GM18498 (cell line): ENCODE measurements at regions not wholly inside any gene's neighbourhood (a gene's known extent, or its start where the extent isn't known, plus 50 kb on each side); places are given as distances from the start of the nearest gene placed in this dataset.

ENCODE experiments used
- ATAC-seq: cut with Tn5 transposase; IDR thresholded peaks from one replicate; pipeline ENCODE4 v1.9.1; 2021; ENCODE audit warnings: mild to moderate bottlenecking, moderate library complexity; ENCODE audit not compliant: unreplicated experiment

DNA sequence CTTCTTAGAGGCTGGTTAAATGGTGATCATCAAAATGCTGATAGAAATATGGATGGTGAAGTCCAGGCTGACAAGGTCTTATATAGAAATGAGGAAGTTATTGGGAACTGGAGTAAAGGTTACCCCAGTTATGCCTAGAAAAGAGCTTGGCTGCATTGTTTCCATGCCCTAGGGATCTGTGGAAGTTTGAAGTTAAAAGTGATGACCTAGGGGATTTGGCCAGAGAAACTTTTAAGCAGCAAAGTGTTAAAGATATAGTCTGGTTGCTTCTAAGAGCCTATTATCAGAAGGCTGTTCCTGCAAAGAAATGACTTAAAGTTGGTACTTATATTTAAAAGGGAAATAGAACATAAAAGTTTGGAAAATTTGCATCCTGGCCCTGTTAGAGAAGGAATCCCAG is 200.3 kb downstream of the ICE1 start:
- no peak for ATAC-seq

DNA sequence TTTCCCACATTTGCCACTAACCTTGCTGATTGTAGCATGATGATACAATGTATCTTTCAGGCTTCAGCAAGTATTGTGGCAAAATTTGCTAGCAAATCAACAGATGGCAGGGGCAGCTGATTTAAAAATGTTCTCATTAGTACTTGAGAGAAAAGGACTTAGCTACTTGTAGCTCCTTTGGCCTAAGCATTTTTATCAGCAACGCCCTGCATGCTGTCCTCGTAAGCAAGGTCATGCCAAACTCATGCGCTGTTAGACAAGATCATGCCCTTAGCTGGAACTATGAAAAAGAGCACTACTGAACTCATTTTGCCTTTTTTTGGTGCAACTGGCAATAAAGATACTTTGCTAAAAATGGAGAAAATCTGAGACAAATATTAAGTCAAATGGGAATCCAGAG is 197.1 kb downstream of the ICE1 start:
- no peak for ATAC-seq

DNA sequence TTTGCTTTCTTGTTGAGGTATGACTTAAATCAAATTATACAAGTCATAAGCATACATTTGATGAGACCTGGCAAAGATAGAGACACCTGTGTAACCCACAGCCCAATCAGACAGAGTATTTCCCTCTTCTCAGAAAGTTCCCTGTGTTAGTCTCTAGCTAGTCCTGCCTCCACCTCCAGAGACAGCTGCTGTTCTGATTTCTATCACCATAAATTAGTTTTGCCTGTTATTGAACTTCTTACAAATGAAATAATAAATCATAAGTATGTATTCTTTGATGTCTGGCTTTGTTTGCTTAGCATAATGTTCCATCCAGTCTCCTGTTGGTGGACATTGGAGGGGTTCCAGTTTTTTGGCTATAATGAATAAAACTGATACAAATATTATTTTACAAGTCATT is 194.5 kb downstream of the ICE1 start:
- ATAC-seq, result no peak

DNA sequence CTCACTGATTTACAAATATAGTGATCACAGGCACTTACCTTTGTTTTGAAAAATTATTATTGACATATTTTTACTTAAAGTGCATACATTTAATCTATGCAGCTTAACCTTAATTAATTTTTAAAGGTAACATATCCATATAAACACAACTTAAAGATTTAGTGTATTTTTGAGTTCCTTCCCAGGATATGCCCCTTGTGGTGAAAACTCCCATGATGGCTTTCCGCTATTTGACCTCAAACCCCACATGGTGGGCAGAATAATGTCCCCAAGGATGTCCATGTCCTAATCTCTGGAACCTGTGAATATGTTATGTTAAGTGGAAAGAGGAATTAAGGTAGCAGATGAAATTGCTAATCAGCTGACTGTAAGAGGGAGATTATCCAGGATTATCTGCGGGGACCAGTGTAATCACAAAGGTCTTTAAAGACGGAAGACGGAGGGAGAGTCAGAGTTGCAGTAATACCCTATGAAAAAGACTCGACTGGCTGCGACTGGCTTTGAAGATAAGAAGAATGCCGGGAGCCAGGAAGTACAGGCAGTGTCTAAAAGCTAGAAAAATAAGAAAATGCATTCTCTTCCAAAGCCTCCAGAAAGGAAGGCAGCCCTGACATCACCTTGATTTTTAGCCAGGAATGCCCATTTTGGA is 193.9 kb downstream of the ICE1 start:
- ATAC-seq, result no peak

DNA sequence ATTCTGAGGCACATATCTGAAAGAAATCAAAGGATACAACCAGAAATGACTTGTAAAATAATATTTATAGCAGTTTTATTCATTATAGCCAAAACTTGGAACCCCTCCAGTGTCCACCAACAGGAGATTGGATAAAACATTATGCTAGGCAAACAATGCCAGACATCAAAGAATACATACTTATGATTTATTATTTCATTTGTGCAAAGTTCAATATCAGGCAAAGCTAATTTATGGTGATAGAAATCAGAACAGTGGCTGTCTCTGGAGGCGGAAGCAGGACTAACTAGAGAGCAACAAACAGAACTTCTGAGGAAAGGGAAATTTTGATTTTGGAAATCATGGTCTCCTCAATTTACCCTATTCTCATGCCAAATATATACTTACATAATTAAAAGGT is 193.1 kb downstream of the ICE1 start:
- no peak for ATAC-seq

DNA sequence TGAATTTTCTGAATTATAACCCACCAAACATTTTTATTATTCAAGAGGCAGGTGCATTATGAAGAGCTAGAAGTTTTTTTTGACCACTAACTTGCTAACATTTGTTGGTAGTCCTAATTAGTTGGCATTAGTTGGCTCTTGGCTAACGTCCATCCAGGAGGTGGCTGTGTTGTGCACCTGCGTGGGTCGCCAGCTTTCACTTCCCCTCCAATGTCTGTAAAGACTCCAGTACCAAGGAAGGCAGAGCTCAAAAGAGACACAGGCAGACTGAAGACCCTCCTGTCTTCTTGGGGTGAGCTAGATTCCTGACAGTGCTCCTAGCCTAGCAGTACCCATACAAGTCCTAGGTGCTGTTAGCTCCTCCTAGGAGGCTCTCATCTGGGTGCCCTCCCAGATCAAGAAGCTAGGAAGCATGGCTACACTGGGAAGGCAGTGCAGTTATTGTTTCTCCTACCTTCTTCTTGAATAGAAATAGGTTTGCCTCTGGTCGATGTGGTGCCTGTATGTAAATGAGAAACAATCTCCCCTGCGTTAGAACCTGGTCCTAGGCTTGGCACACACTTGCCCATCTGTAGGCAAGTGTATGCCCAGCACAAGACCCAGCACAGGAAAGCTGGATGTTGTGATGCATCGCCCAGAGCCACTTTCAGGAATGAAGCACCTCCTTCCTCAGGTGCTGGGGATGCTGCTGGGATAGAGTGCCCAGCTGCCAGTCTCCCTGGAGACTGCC is 190.9 kb downstream of the ICE1 start:
- peak; percentile 65 for ATAC-seq

DNA sequence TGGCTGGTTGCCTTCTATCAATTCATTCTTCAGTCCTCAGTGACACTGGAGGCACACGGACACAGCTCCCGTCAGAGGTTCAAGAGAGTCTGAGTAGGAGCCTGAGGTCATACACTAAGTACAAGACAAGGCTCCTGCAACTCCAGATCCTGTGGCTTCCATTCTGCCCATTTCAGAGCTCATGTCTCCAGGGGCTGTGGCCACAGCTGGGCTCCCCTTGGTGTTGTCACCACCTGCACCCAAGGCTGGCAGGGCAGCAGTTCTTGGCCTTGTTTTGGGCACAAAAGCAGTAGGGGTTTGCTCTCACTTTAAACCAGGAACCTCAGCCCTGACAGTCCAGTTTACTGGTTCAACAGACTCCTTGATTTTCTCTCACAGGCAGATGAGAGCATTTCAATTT is 189.6 kb downstream of the ICE1 start:
- no peak for ATAC-seq

DNA sequence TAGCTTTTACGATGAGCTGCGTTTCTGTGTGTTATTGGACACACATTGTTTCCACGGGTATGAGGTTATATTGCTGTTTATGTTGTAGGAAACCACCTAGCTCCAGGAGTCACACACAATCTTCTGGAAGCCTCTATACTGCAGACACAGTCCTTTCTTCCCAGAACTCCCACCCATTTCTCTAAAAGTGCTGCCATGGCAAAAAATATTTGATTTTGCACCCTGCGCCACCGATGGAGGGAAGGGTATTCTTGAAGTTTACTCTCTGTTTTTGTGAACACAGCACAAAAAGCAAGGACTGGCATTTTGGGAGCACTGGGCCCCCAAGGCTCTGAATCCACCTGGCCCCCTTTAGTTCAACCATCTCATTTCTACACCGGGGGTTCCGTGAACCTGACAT is 187.5 kb downstream of the ICE1 start:
- no peak for ATAC-seq

DNA sequence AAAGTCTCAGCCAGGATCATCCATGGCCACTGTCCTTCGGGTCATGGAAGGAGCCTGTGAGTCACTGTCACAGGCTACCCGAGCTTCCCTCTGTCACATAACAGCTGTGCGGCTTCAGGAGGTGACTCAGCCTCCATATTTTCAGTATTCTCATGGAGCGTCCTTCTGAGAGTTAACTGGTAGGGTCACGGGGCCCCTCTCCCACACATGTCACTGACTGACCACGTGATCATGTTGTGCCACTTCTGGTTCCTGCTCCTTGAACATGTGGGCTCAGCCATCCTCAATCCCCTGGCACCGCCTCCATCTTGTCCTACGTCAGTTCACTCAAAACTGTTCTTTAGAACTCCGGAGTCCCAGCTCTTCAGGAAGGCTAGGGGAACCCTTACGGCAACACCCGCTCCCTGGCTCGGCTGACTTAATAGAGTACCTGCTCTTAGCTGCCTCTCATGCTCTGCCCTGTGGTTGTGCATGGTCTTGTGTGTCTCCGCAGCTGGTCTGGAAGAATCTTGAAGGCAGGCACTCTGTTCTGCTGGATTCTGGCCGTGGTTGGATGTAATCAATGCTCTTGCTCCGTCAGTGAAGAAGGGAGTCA is 182.8 kb downstream of the ICE1 start:
- ATAC-seq, result no peak

DNA sequence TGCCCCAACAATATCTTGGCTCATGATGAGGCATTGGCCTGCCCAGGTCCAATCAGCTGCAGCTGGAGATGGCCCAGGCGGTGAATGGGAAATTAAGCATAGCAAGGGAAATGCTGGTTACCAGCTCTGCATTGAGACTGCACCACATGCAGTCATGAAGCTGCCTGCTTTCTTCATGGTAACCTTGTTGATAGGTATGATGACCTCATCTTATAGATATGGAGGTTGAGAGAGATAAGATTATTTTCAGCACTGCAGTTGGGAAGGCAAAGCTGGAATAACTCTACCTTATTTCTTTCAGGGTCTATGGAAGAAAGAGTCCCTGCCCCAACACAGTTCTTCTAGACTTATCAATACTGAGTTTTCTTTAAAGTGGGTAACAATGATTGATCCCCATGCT is 180.1 kb downstream of the ICE1 start:
- no peak for ATAC-seq

DNA sequence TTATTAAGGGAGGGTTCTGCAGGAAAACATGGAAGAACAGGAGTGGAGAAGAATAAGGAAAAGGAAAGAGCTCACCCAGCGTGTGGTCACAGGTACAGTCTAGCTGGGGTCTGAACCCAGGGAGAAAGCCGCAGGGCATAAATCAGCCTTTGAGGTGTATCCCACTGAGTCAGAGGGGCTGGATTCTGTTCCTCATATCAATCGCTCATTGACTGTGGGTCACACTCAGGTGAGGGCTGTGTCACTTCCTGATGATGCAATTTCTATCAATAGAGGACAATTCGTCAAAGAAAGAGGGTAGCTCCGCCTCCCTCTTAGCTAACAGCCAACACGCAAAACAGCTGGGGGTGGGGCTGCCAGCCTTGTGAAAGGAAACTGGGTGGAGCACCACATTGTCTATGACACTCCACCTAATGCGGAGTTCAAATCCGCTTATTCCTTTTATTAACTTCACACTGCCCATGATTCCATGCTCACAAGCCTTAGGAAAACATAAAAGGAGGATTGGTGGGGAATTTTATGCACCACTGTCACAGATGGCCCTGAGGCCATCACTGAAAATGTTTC is 176.2 kb downstream of the ICE1 start:
- ATAC-seq, result no peak

DNA sequence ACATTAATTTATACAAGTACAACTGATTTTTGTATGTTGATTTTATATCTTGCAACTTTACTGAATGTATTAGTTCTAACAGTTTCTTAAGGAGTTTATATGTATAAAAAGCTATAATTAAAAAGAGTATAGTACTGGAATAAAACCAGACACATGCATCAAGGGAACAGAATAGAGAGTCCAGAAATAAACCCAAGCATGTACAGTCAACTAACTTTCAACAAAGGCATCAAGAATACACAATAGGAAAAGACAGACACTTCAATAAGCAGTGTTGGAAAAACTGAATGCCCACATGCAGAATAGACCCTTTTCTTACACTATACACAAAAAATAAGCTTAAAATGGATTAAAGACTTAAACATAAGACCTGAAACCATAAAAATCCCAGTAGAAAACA is 170.9 kb downstream of the ICE1 start:
- ATAC-seq, result no peak

DNA sequence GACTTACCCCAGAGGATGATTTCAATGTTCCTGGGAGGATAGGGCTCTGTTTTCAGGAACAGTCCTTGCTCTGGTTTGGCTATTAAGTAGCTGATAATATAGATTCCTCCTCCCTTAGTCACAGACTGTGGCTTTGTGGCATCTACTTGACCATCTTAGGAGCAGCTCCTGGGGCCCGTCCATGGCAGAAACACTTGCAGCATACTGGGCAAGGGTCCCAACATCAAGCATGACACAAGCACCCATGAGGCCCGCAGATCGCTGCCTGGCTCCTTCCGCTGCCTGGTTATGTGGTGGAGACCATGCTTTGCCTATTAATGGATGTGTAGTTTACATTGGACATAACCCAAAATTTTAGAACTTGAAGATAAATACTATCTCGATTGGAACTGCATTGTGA is 170.1 kb downstream of the ICE1 start:
- no peak for ATAC-seq

DNA sequence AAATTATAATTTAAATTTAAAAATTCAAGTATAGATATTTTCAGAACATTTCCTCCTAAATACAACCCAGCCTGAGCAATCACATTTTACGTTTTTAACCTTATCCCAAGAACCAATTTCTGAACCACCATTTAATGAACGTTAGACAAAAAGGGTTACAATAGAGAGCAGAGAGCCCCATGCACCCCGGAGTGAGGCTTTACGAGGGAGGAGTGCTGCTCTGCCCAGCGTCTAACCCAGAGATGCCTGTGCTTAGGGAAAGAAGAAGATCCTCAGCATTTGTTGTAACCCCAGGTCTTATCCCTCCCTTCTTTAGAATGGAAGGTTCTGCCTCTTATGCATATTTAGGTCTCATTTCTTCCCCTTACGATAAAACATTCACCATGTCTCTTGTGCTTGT is 169.1 kb downstream of the ICE1 start:
- no peak for ATAC-seq

DNA sequence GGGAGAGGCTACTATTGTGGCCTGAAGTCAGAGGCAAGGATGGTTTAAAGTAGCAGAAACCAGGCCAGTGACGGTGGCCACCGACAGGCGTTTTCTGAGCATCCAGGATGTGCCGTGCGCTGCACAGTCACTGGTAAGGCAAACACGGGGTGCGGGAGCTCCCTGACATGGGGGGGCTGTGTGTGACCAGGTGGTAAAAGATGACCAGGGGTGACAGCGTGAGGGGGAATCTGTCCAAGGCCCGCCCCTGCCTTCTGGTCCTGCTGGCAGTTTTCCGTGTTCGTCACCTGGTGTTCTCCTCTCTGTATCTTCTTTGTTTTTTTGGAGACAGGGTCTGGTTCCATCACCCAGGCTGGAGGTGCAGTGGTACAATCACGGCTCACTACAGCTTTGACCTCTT is 167.4 kb downstream of the ICE1 start:
- no peak for ATAC-seq

DNA sequence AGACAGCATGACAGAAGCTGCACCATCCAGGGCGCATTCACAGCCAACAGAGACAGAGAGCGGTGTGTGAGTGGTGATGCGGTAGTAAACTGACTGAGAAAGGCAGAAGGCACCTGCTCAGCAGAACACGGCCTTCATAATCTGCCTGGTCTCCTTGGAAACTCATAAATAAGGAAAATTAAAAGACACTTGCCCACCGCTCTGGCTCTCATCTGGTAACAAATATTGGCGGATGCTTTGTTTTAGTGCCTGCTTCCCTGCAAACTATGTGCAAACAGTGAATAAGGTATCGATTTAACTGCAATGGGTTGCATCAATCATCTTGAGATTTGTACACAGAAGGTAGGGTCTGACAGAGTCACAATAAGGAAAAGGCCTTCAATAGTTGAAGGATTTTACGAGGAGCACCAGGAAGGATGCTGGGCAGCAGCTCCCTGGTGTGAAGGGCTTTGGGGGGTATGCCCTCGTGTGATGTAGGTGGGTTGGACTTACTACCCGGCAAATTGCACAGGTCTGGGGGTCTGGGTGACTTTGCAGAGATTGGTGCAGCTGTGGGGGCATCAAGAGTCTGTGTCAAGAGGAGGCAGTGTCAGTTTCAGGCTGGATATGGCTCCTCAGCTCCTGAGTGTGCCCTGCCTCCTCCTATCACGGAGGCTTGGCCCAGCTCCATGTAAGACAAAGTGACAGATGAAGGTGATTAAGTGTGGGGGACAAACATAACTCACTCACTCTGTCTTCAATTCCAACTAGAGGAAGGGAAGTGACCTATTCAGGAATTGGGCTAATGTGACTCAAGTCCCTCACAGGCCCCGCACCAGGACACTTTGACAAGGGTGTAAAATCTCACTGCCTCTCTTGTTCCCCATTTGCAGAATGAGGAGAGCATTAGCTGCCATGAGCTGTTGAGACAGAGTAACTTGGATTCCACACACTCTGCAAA is 166.7 kb downstream of the ICE1 start:
- ATAC-seq, result no peak

DNA sequence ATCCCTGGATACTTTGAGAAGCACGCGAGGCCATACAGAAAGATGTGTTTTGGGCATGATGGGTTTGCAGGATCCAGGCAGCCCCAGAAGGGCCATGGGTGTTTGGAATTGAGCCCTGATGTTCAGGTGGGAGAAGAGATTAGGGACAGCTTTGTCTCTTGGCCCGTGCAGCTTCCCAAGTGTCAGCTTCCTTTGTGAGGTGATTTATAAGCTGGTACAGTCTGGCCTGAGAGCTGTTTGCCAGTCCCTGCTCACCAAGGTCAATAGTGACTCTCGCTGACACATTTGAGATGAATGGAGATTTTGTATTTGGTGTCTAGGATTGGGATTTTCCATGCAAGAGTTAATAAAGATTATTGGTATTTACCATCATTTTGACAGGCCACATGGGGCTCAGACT is 165.9 kb downstream of the ICE1 start:
- ATAC-seq, result no peak

DNA sequence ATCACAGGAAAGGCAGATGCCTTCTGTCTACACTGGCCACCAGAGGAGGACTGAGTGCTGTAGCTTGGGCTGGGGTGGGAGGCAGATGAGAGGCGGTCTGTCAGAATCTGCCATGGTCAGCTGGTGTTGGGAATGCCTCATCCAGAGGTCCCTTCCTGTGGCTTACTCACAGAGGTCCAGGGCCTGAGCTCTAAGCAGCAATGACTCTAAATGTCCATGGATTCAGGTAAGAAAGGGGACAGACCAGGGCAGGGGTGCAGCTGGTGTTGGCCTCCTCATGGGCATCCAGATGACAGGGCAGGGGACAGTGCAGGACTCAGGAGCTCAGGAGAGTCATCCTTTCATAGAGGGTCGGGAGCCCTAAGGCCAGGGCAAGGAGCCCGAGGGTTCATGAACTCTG is 165.0 kb downstream of the ICE1 start:
- no peak for ATAC-seq

DNA sequence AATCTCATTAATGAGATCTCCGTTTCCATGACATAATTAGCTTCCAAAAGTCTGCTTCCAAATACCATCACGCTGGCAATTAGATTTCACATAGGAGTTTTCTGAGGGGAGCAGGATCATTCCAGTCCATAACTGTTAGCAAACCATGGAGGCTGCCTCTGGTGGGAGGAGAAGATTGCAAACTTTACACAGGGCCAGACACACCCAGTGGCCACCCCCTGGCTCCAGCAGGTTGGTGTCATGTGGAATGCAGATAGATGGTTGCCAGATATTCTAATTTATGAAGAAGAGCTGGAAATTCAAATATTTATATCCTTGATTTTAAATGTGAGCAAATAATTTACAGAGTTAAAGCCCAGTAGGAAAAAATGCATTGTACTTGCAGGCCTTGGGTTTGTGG is 164.2 kb downstream of the ICE1 start:
- ATAC-seq, result no peak

DNA sequence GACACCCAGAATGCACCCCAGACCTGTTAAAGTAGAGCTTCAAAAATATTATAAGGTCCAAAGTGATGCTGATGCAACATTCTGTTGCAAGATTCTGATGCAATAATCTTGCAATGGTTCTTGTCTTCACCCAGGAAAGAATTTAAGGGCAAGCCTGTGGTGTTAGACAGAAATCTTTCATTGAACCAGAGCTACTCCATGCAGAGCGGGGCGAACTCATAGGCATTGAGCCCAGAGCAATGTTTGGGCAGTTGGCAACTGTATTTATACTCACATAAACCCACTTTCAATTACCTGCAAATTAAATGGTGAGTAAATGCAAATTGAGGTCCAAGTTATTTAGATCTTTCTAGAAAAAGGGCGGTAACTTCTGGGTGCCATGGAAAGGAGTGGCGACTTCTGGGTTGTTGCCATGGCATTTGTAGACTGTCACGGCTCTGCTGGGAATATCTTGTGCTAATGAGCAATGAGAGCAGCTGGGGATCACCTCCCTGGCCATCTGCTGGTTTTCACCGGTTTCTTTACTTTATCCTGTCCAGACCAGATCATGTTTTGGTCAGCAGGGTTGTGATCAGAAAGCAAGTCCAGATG is 163.4 kb downstream of the ICE1 start:
- no peak for ATAC-seq

DNA sequence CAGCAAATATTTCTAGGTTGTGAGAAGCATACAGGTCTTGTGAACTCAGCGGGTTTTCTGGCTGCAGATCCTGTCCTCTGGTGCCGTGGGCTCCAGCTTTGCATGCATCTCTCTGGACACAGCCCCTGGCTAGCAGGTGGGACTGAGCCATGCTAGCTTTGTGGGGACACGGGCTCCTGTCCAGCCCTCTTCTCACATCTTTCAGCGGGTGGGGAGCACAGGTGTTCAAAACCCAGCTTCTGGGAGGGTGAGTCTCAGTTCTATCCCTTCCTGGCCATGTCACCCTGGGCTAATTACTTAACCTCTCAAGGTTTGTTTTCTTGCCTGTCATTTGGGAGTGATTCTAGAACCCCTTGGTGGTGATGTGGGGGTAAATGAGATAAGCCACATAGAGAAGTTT is 162.3 kb downstream of the ICE1 start:
- ATAC-seq, result no peak
